Heart left ventricle (tissue), 13 donors: ENCODE measurements at regions not wholly inside any gene's neighbourhood (a gene's known extent, or its start where the extent isn't known, plus 50 kb on each side); places are given as distances from the start of the nearest gene placed in this dataset.

ENCODE experiments used
- CTCF ChIP-seq, 12 donors: fragments of 200-600 bp; sonication (generic) in 4 of 12; IDR thresholded peaks; one replicate each; pipeline versions ENCODE4 v1.5.0 to v1.8.0; 2018 to 2022; ENCODE audit warnings: antibody characterized with exemption in 12 of 12, mild to moderate bottlenecking in 5 of 12
- POLR2A ChIP-seq, 2 donors: fragments of 450-650 bp; IDR thresholded peaks; one replicate each; pipeline ENCODE4 v1.6.1; 2017; ENCODE audit warnings: antibody characterized with exemption in 2 of 2, mild to moderate bottlenecking in 2 of 2, moderate library complexity in 2 of 2
- donor health status: ischemic (EF 13 %, LVEDD 7.1; RV severe dilation, severe dysfunction).
- donor health status: DM: no; HTN: yes; CAD: no.
- donor health status: DM: no; HTN: no; CAD: no.
- donor health status: ischemic (EF 25% LVEDD 6.9; RV normal size, moderate dysfunction).
- donor health status: ischemic (EF 25% LVEDD 5.7; RV mildly dilated, moderate dysfunction).
- donor health status: ischemic (EF 35%, LVEDD 5.7; RV mildly dilated, moderate dysfunction).
- donor health status: nonischemic (EF 11% LVEDD 7.7; RV severe dilation, severe dysfunction).
- donor health status: DM: yes; HTN: yes; CAD: no.
- donor health status: PGD.
- donor health status: ischemic (EF 29% LVEDD 5.4; RV normal size, mild dysfunction).
- donor health status: nonischemic (EF 23%, LVEDD 6.1; RV moderate dilation, normal function).

- TF ChIP-seq CTCF (IDR thresholded peaks at IDR 0.05) (peak; percentile 84 to 98 (median 94)), POLR2A (IDR thresholded peaks at IDR 0.05) (no peak)
These were observed 177.3 kb downstream of the HAUS1 start for GRCh38 chr18:46281185-46282176.
